Thyroid gland (tissue), 4 donors: ENCODE measurements at regions not wholly inside any gene's neighbourhood (a gene's known extent, or its start where the extent isn't known, plus 50 kb on each side); places are given as distances from the start of the nearest gene placed in this dataset.

ENCODE experiments used
- DNase-seq, 2 donors: peaks; one replicate each; pipeline ENCODE4 v3.0.0-alpha.2; 2019
- H3K27ac ChIP-seq, 3 donors: fragments of 200-600 bp; sonication (generic); 1 replicate in 2 of 3; 2 replicates in 1 of 3; pipeline ENCODE4 v1.5.1; 2016 to 2019; ENCODE audit warnings: mild to moderate bottlenecking in 1 of 3, moderate library complexity in 1 of 3
- H3K27me3 ChIP-seq: fragments of 200-600 bp; sonication (generic); one replicate; pipeline ENCODE4 v1.5.1; 2019
- H3K36me3 ChIP-seq, 2 donors: fragments of 200-600 bp; sonication (generic); one replicate each; pipeline ENCODE4 v1.5.1; 2016 to 2019
- H3K4me1 ChIP-seq, 2 donors: fragments of 200-600 bp; sonication (generic); one replicate each; pipeline ENCODE4 v1.5.1; 2017 to 2019
- H3K4me3 ChIP-seq, 3 donors: fragments of 200-600 bp; sonication (generic); replicated peaks in 1 of 3; 1 replicate in 2 of 3; 2 replicates in 1 of 3; pipeline ENCODE4 v1.5.1; 2016; ENCODE audit warnings: mild to moderate bottlenecking in 1 of 3
- H3K9me3 ChIP-seq: fragments of 200-600 bp; sonication (generic); one replicate; pipeline ENCODE4 v1.5.1; 2017
- CTCF ChIP-seq, 6 experiments: fragments of 200-600 bp in 3 of 6; fragments of 450-650 bp in 3 of 6; sonication (generic) in 3 of 6; IDR thresholded peaks; one replicate each; pipeline ENCODE4 v1.5.1; 2016 to 2019; ENCODE audit warnings: antibody characterized with exemption in 6 of 6, mild to moderate bottlenecking in 2 of 6, inconsistent platforms in 1 of 6, moderate library complexity in 1 of 6
- POLR2A ChIP-seq, 2 donors: fragments of 450-650 bp; IDR thresholded peaks; one replicate each; pipeline ENCODE4 v1.6.1; 2017; ENCODE audit warnings: antibody characterized with exemption in 2 of 2, mild to moderate bottlenecking in 2 of 2, moderate library complexity in 1 of 2
- WGBS, 2 donors: methylation state at CpG; one replicate each; pipeline ENCODE4 v1.1.5; 2017; 5-methylcytosine and 5-hydroxymethylcytosine counted together
- intact Hi-C: fragments of 100-400 bp; cut with DNase I; formaldehyde crosslinking; loops from one replicate; pipeline ENCODE4 v1.15.1; 2023

- Histone ChIP-seq H3K4me1 (no peaks in the 10 kb centered on the region), H3K27ac (no peak overlapping the region), H3K27me3 (no peaks in the 10 kb centered on the region), H3K9me3 (no peaks in the 10 kb centered on the region), H3K36me3 (no peaks in the 10 kb centered on the region), H3K4me3 (no peak overlapping the region)
- 65 to 97% methylated on average over 3 of the region's 3 CpGs for WGBS, 2 donors
- intact Hi-C loops = no loop called here
- TF ChIP-seq CTCF (IDR thresholded peaks at IDR 0.05) = no peak
- no peak for TF ChIP-seq POLR2A (IDR thresholded peaks at IDR 0.05)
- no peak for DNase-seq
Measured at GRCh38 chr3:139234491-139234890, 109.3 kb upstream of the MRPS22 start.

GRCh38 chr3:139235192-139235591, 108.6 kb upstream of the MRPS22 start:
- WGBS, 2 donors = 78 to 86% methylated on average over 1 of the region's 1 CpG
- no peak for DNase-seq
- no peaks in the 10 kb centered on the region for H3K36me3 ChIP-seq
- intact Hi-C loops = no loop called here
- no peak for TF ChIP-seq POLR2A (IDR thresholded peaks at IDR 0.05)
- no peaks in the 10 kb centered on the region for H3K27me3 ChIP-seq
- no peaks in the 10 kb centered on the region for H3K4me1 ChIP-seq
- H3K27ac ChIP-seq = no peak overlapping the region
- H3K4me3 ChIP-seq = no peak overlapping the region
- no peaks in the 10 kb centered on the region for H3K9me3 ChIP-seq

GRCh38 chr3:139236336-139236735, 107.5 kb upstream of the MRPS22 start:
- no peak overlapping the region for H3K27ac ChIP-seq
- no peak for DNase-seq
- H3K9me3 ChIP-seq = no peaks in the 10 kb centered on the region

GRCh38 chr3:139238281-139239030, 105.4 kb upstream of the MRPS22 start:
- H3K27me3 ChIP-seq = no peaks in the 10 kb centered on the region
- H3K4me1 ChIP-seq = no peaks in the 10 kb centered on the region
- H3K36me3 ChIP-seq = no peaks in the 10 kb centered on the region
- H3K4me3 ChIP-seq = no peak overlapping the region
- 59 to 66% methylated on average over 12 of the region's 12 CpGs for WGBS, 2 donors
- no peak overlapping the region for H3K27ac ChIP-seq
- TF ChIP-seq CTCF (IDR thresholded peaks at IDR 0.05) = no peak
- TF ChIP-seq POLR2A (IDR thresholded peaks at IDR 0.05) = no peak
- no peaks in the 10 kb centered on the region for H3K9me3 ChIP-seq
- DNase-seq = no peak
- intact Hi-C loops = no loop called here

More at GRCh38 chr3:139236336-139236735, 107.5 kb upstream of the MRPS22 start:
- Histone ChIP-seq H3K4me3 (no peak overlapping the region), H3K27me3 (no peaks in the 10 kb centered on the region), H3K4me1 (no peaks in the 10 kb centered on the region), H3K36me3 (no peaks in the 10 kb centered on the region)
- intact Hi-C loops = no loop called here
- TF ChIP-seq CTCF (IDR thresholded peaks at IDR 0.05) (no peak), POLR2A (IDR thresholded peaks at IDR 0.05) (no peak)
- WGBS, 2 donors = 72 to 84% methylated on average over 3 of the region's 3 CpGs

- H3K9me3 ChIP-seq = no peaks in the 10 kb centered on the region
- no peak for DNase-seq
- TF ChIP-seq CTCF (IDR thresholded peaks at IDR 0.05) (no peak), POLR2A (IDR thresholded peaks at IDR 0.05) (no peak)
- no peak overlapping the region for H3K27ac ChIP-seq
- no peaks in the 10 kb centered on the region for H3K36me3 ChIP-seq
- H3K27me3 ChIP-seq = no peaks in the 10 kb centered on the region
- intact Hi-C loops = no loop called here
- no peaks in the 10 kb centered on the region for H3K4me1 ChIP-seq
- H3K4me3 ChIP-seq = no peak overlapping the region
Measured at GRCh38 chr3:139239550-139239949, 104.3 kb upstream of the MRPS22 start.
